Activated CD8-positive, alpha-beta memory T cell treated with anti-CD3 and anti-CD28 coated beads, Interleukin-2, amount 50 U/mL, for 48 hours (primary cell): ENCODE measurements at regions not wholly inside any gene's neighbourhood (a gene's known extent, or its start where the extent isn't known, plus 50 kb on each side); places are given as distances from the start of the nearest gene placed in this dataset.
A peak's percentile ranks its signal among the peaks of the same experiment; 100 is the strongest.
"Not testable (repeated sequence)": the region's sequence is repeated elsewhere in the genome, so short reads cannot be mapped to it uniquely, and the experiment has no call there.

Source experiments
- DNase-seq: peaks from one replicate; pipeline ENCODE4 v3.0.0-alpha.2; 2020

GRCh38 chr4:18798123-18798522 is 776.6 kb upstream of the LCORL start:
- no peak for DNase-seq

DNA sequence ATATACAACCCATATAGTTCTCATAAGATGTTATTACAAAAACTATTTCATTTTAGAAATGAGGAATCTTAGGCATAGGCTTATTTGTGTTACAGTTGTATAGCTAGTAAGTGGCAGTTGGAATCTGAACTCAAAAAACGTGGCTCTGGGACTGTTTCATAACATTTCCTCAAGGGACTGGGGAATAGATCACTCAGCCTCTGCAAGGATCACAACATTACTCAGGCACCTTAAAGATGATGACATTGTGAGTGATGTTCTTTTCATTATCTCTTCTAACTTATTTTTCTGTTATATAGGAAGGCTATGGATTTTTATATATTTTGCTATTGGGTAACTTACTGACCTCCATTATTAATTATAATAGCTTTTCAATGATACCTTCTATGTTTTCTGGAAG is 774.2 kb upstream of the LCORL start:
- DNase-seq = no peak

DNA sequence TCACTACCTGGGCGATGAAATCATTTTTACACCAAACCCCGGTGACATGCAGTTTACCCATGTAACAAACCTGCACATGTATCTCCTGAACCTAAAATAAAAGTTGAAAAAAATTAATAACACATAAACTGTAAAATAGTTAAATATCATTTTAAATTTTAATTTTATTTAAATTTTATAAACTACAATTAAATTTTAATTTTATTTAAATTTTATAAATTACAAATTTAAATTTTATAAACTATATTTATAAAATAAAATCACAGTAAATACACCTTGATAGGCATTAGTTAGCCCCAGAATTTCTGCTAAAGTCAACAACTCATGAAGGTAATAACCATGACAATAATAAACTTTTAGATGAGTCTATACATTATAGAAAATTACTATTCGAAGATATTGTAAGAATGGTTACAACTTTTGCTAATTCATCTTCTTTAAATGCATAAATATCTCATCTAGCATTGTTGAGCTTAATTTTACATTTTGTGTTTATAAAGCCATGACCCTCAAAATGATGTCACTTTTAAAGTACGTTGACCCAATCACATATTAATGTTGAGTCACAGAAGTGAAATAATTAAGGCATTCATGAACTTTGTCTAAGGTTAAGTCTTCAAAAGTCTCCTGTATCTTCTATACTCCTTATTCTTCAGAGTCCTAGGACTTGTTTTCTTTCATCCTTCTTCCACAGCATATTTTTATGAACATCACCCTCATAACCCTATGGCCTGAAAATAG is 755.8 kb upstream of the LCORL start:
- DNase-seq = no peak

- no peak for DNase-seq
Observed at GRCh38 chr4:18767921-18768320, 746.4 kb upstream of the LCORL start.

DNA sequence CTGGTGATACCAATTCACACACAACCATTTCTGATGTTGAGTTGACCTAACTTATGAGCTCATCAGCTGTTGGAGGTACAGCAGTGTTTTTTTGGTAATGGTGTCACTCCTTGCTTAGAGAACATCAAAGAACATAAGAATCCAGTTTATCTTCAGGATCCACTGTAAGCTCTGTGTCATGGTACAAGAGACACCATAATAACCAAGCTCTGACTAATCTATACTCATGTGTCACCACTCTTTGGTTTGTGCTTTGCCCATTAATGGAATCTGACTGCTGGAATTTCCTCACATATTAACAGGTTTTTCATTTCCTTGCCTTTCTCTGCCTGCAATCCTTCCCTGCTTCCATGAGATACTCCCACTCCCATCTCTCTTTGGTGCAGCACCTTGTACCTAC is 735.1 kb upstream of the LCORL start:
- DNase-seq = no peak

DNA sequence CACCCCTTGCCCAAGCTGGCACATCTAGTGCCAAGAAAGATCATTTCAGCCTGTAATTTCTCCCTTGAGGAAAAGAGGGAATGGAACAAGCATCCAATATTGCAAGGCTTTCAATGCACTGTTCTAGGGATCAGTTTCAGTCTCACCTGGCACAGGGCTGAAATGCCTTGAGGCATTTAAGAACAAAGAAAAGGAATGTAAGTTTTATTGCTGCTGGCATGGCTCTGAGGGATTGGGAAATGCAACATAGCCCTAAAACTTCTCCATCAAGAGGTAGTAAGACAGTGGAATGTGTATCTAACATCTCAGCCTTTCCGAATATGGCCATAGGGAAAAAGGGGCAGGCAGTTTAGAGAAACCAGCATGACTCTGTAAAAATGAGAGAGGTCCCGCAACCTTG is 732.6 kb upstream of the LCORL start:
- DNase-seq = no peak

GRCh38 chr4:18751083-18751482 is 729.5 kb upstream of the LCORL start:
- no peak for DNase-seq

DNA sequence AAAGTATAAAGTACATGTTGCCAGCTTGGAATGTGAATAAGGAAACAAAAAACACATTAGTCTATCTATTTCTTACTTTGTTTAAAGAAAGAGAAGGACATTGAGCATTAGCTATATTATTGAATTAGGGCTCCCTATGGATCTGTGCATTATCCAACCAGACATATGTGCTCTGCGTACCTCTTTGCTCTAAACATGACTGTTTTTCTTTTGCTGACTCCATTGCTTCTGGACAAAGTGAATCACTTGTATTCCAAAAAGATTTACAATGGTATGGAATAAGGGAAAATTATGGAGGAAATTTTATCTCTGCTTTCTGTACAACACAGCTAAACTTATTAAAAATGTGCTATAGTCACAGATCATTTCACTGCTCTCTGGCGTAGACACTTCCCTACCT is 727.8 kb upstream of the LCORL start:
- no peak for DNase-seq

DNA sequence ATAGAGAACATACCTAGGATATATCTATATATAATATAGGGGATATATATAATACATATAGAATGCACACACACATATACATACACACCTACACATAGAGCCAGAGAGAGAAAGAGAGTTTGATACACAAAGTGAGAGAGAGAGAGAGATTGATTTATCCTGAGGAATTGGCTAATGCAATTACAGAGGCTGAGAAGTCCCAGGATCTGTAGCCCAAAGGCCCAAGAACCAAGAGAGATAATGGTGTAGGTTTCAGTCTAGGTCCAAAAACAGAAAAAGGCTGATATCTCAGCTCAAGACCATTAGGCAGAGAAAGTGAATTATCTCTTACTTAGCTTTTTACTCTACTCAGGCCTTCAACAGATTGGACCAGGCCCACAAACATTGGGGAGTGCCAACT is 715.0 kb upstream of the LCORL start:
- DNase-seq = no peak

DNA sequence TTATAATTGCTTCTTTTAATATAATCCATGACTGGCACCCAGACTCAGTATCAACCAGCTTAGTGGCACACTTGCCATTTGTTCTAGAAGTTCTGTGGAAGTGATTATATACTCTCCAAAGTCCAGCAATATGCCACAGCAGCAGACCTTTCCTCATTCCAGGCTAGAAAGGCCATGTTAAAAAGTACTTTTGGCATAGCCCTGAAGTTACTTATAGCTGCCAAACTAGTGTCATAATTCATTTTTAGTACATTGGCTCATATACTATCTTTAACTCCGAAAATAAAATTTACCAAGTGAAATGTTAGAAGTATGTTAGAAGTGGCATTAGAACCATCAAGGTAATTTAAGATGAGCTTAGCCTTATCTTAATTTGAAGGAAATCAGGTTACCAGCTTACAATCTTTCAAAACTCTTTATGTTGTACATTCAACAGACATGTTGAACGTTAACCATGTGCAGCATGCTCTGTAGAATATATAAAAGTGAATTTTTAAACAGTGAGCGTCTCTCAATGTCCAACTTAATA is 714.2 kb upstream of the LCORL start:
- no peak for DNase-seq

- DNase-seq = no peak
Observed at GRCh38 chr4:18734405-18734804, 712.9 kb upstream of the LCORL start.

GRCh38 chr4:18733961-18734360 is 712.4 kb upstream of the LCORL start:
- DNase-seq = no peak

DNA sequence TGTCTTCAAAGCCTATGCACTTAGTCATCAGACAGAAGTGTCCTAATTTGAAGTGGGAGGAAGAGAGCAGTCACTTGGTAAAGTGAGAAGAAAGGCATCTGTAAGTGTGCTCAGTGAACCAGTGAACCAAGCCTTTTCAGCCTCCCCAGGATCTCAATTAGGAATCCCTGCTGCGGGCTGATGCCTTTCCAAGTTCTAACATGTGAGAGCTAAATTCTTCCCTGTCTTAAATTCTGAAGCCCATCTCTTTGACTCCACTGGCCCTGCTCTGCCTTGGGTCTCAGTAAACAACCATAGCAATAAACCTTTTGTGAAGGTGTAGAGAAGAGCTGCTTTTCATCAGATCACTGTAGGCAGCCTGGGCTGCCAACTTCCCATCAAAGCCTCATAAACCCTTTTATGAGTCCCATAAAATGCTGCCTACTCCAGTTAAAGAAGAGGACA is 701.2 kb upstream of the LCORL start:
- no peak for DNase-seq

GRCh38 chr4:18698119-18698883 is 676.7 kb upstream of the LCORL start:
- no peak for DNase-seq

GRCh38 chr4:18695733-18696527 is 674.4 kb upstream of the LCORL start:
- DNase-seq = no peak

- no peak for DNase-seq
Observed at GRCh38 chr4:18691431-18692200, 670.1 kb upstream of the LCORL start.

DNA sequence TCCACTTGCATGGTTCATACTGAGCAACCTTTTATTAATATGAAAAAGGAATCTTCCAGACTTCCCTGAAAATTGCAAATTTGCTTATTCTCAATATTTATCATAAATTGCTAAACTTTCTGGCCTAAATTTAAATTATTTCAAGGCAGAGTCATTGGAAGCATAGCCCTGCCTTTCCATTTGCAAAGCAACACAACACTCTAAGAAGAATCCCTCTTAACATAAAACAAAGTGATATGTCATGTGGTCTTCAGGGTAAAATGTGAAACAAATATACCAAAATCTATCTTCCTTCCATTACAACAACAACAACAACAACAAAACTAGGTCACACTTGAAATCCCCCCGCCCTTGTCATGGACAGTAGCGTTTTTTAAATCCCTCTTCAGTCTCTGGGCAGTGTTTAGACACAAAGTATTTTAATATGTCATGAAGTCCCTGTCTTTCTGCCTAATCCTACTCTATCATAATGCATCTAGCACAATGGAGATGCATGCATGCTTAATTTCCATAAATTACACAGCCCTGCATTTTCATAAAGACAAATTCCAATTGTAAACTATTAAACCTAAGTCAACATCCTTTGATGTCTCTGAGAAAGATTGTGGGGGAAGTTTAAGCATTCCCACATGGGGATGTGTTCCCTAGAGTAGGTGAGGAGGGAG is 668.9 kb upstream of the LCORL start:
- DNase-seq = no peak

GRCh38 chr4:18689308-18690115 is 668.0 kb upstream of the LCORL start:
- DNase-seq = peak; percentile 60

- DNase-seq = not testable (repeated sequence)
Observed at GRCh38 chr4:18688351-18688750, 666.8 kb upstream of the LCORL start.

DNA sequence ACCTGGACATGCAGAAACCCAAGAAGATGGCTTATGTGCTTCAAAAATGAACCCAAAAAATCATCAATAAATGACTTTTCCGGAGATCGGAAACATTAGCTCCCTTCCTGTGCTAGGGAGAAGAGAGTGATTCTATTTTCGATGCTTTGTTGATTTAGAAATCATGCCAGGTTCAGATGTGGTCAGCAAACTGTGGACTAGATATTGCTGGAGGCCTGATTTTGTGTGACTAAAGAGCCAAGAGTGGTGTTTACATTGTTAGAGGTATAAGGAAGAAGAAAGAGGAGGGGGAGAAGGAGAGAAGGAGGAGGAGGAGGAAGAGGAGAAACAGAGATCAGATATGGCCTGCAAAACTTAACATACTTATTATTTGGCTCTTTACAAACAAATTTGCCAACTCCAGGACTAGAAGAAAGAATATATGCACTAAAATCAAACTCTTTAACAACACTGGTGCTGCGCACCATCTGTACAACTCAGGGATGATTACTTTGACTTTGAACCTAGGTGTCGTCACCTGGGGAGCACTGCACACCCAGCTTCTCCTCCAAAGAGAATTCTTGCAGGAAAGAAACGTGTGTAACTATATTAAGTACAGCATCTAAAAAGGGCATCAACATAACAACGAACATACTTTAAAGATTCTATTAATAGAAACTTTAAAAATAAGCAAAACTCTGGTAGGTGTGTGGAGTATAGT is 664.9 kb upstream of the LCORL start:
- no peak for DNase-seq
